ENCODE measurements at regions not wholly inside any gene's neighbourhood (a gene's known extent, or its start where the extent isn't known, plus 50 kb on each side); places are given as distances from the start of the nearest gene placed in this dataset.
A peak's percentile ranks its signal among the peaks of the same experiment; 100 is the strongest.
"Not testable (repeated sequence)": the region's sequence is repeated elsewhere in the genome, so short reads cannot be mapped to it uniquely, and the experiment has no call there.

DNA sequence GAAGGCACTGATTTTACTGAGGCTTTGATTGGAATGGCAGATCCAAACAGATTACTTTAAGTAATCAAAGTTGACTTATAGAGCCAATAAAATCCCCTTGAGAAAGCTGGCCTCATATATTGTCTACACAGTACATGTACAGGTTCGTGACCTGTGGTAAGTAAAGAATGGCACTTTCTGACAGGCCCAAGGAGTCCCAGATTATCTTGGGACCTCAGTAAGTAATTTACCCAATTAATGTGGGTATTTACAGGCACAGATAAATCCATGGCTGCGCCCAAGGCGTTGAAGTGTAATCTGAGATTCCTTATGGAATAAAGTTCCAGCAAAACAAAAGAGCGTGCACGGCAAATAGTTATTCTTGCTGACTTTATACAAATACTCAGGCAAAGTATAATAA is 62.4 kb downstream of the PAGE2 start:
- DNase-seq, result no peak
- no peaks in the 10 kb centered on the region for H3K9me3 ChIP-seq
- no peaks in the 10 kb centered on the region for H3K4me1 ChIP-seq
- no peak for TF ChIP-seq CTCF (IDR thresholded peaks at IDR 0.05)
- TF ChIP-seq POLR2A (IDR thresholded peaks at IDR 0.05), result no peak
- WGBS, 2 donors, result 88 to 93% methylated on average over 5 of the region's 5 CpGs
- H3K27ac ChIP-seq, result no peak overlapping the region
- no peaks in the 10 kb centered on the region for H3K27me3 ChIP-seq
- H3K36me3 ChIP-seq, result no peaks in the 10 kb centered on the region
- H3K4me3 ChIP-seq (replicated peaks in 1 of 3), result no peak overlapping the region
- intact Hi-C loops (cut with DNase I), result no loop called here

- Histone ChIP-seq H3K36me3 (no peaks in the 10 kb centered on the region), H3K27me3 (no peaks in the 10 kb centered on the region), H3K4me3 (replicated peaks in 1 of 3) (no peak overlapping the region), H3K4me1 (no peaks in the 10 kb centered on the region), H3K27ac (peak overlapping the region in 1 of 3 donors; percentile 84), H3K9me3 (no peaks in the 10 kb centered on the region)
- intact Hi-C loops (cut with DNase I), result no loop called here
- 51 to 53% methylated on average over 3 of the region's 3 CpGs for WGBS, 2 donors
- no peak for DNase-seq
- no peak for TF ChIP-seq CTCF (IDR thresholded peaks at IDR 0.05)
- no peak for TF ChIP-seq POLR2A (IDR thresholded peaks at IDR 0.05)
These were observed 60.6 kb upstream of the PAGE5 start for GRCh38 chrX:55159551-55159950.

- Histone ChIP-seq H3K36me3 (no peaks in the 10 kb centered on the region), H3K9me3 (no peaks in the 10 kb centered on the region), H3K27ac (peak overlapping the region; percentile 77 to 88 (median 84)), H3K27me3 (no peaks in the 10 kb centered on the region), H3K4me1 (no peaks in the 10 kb centered on the region), H3K4me3 (replicated peaks in 1 of 3) (peak overlapping the region; percentile 9 to 53 (median 49))
- intact Hi-C loops (cut with DNase I), result no loop called here
- DNase-seq, result peak; percentile 89 to 91
- TF ChIP-seq POLR2A (IDR thresholded peaks at IDR 0.05), result peak in 1 of 2 donors; percentile 84
- peak in 4 of 6 experiments; percentile 43 to 74 (median 54) for TF ChIP-seq CTCF (IDR thresholded peaks at IDR 0.05)
- WGBS, 2 donors, result 0% methylated on average over 8 to 20 of the region's 63 CpGs
These were observed 59.2 kb upstream of the PAGE5 start for GRCh38 chrX:55160685-55161552.

DNA sequence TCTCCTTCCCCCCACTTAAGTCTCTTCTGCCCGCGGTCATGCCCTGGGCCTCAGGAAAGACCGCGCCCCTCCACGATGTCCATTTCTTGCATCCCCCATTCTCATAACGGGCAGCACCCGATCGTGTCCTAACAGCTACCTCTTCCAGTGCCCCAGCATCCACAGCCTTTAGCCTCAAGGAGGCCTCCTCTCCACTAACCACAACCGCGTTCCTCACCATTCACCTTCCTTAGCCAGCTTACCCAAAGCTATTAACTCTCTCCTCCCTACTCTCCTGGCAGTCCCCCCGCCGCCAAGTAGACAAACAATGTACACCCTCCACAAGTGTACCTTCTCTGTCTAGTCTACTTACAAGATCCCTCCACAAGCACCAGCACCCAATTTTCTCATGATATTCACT is 58.6 kb upstream of the PAGE5 start:
- no peaks in the 10 kb centered on the region for H3K9me3 ChIP-seq
- intact Hi-C loops (cut with DNase I), result no loop called here
- 9 to 10% methylated on average over 12 of the region's 12 CpGs for WGBS, 2 donors
- H3K4me1 ChIP-seq, result no peaks in the 10 kb centered on the region
- DNase-seq, result no peak
- peak overlapping the region; percentile 9 to 53 (median 49) for H3K4me3 ChIP-seq (replicated peaks in 1 of 3)
- no peaks in the 10 kb centered on the region for H3K36me3 ChIP-seq
- TF ChIP-seq POLR2A (IDR thresholded peaks at IDR 0.05), result no peak
- no peak for TF ChIP-seq CTCF (IDR thresholded peaks at IDR 0.05)
- H3K27me3 ChIP-seq, result no peaks in the 10 kb centered on the region
- peak overlapping the region; percentile 77 to 88 (median 84) for H3K27ac ChIP-seq

DNA sequence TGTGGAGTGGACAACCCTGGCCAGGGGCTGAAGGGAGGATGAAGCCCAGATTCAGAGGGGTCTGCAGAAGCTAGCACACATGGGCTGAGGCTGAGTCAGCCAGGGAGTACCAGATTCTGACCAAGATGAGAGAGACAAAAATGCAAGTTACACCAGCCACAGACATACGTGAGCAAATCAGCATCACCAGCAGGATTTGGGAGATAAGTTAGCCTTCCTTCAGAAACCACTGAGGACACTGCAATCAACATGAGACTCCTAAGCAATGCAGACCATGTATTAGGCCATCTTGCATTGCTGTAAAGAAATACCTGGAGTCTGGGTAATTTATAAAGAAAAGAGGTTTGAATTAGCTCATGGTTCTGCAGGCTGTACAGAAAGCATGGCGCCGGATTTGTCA is 57.0 kb upstream of the PAGE5 start:
- WGBS, 2 donors, result 85 to 94% methylated on average over 3 of the region's 3 CpGs
- intact Hi-C loops (cut with DNase I), result no loop called here
- TF ChIP-seq POLR2A (IDR thresholded peaks at IDR 0.05) (no peak), CTCF (IDR thresholded peaks at IDR 0.05) (no peak)

DNA sequence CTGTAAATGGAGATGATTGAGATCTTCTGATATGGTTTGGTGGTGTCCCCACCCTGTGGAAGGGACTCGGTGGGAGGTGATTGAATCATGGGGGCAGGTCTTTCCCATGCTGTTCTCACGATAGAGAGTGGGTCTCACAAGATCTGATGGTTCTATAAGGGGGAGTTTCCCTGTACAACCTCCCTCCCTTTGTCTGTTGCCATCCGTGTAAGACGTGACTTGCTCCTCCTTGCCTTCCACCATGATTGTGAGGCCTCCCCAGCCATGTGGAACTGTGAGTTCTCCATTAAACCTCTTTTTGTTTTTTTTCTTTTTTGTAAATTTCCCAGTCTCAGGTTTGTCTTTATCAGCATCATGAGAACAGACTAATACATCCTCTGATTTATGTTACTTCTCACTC is 55.1 kb upstream of the PAGE5 start:
- H3K36me3 ChIP-seq; H3K4me3 ChIP-seq (replicated peaks in 1 of 3); H3K27ac ChIP-seq; H3K27me3 ChIP-seq; H3K9me3 ChIP-seq; DNase-seq; H3K4me1 ChIP-seq; intact Hi-C loops (cut with DNase I): not testable (repeated sequence)
- 79 to 91% methylated on average over 4 of the region's 4 CpGs for WGBS, 2 donors

More for the DNA sequence above, 57.0 kb upstream of the PAGE5 start:
- Histone ChIP-seq H3K4me3 (replicated peaks in 1 of 3) (no peak overlapping the region), H3K9me3 (no peaks in the 10 kb centered on the region), H3K4me1 (no peaks in the 10 kb centered on the region), H3K36me3 (no peaks in the 10 kb centered on the region), H3K27ac (no peak overlapping the region), H3K27me3 (no peaks in the 10 kb centered on the region)
- no peak for DNase-seq

Measured in thyroid gland (tissue), 4 donors.